ENCODE measurements at regions not wholly inside any gene's neighbourhood (a gene's known extent, or its start where the extent isn't known, plus 50 kb on each side); places are given as distances from the start of the nearest gene placed in this dataset.

- TF ChIP-seq REST (IDR thresholded peaks at IDR 0.05; ENCODE audit: low read depth, low read length) = no peak
Measured at GRCh38 chr15:69595009-69595791, 142.6 kb downstream of the RPLP1 start (continued).

GRCh38 chr15:69597061-69597592 lies 144.5 kb downstream of the RPLP1 start:
- Histone ChIP-seq H3K27ac (ENCODE audit: low read depth in 2 of 2, low read length in 1 of 2) (no peak overlapping the region), H3K4me3 (ENCODE audit: low read depth in 2 of 2, low read length in 1 of 2) (no peak overlapping the region), H3K9me3 (no peaks in the 10 kb centered on the region), H3K4me2 (no peak overlapping the region), H3F3A (replicated peaks; ENCODE audit: insufficient read depth) (no peaks in the 10 kb centered on the region), H3K9me2 (no peaks in the 10 kb centered on the region), H3K9ac (no peak overlapping the region), H2AFZ (ENCODE audit: low read depth) (no peak overlapping the region), H3K36me3 (replicated peaks in 1 of 2; ENCODE audit: control insufficient read depth in 1 of 2, insufficient read depth in 2 of 2, low read length in 1 of 2) (no peaks in the 10 kb centered on the region), H3K27me3 (ENCODE audit: insufficient read depth) (peaks cover 23% of the 10 kb centered on the region; the same call in 1 of the 2 replicates), H4K20me1 (ENCODE audit: insufficient read depth) (no peaks in the 10 kb centered on the region), H3K79me2 (ENCODE audit: insufficient read depth) (no peaks in the 10 kb centered on the region), H3K4me1 (ENCODE audit: control insufficient read depth in 1 of 2, insufficient read depth in 2 of 2, low read depth in 1 of 2, low read length in 1 of 2) (no peaks in the 10 kb centered on the region; a peak in 1 of 4 replicates)
- 50% methylated on average over 4 of the region's 4 CpGs for whole genome bisulfite sequencing (ENCODE audit: low lambda C conversion rate)
- no peak for DNase-seq
- ChIA-PET POLR2A (no interaction called here), CTCF (interaction anchor here (0.6 kb wide), 1 partner anchor 20 kb away, joined by 3 read pairs; no protein-coding TSS in a partner anchor)
- TF ChIP-seq FOXM1 (IDR thresholded peaks at IDR 0.05; ENCODE audit: low read depth) = no peak
- no peak for TF ChIP-seq RCOR1 (IDR thresholded peaks at IDR 0.05; ENCODE audit: low read length)
- no peak for TF ChIP-seq ZBTB33 (IDR thresholded peaks at IDR 0.05; ENCODE audit: borderline replicate concordance, low read depth)
- no peak for TF ChIP-seq EZH2phosphoT487 (IDR thresholded peaks at IDR 0.05; ENCODE audit: borderline replicate concordance, low read depth)
- TF ChIP-seq PBX3 (IDR thresholded peaks at IDR 0.05) = no peak

Data from SK-N-SH (cell line).